Effector memory CD8-positive, alpha-beta T cell (primary cell): ENCODE measurements at regions not wholly inside any gene's neighbourhood (a gene's known extent, or its start where the extent isn't known, plus 50 kb on each side); places are given as distances from the start of the nearest gene placed in this dataset.

Experiments
- ATAC-seq: fragments of 150-1000 bp; cut with Tn5 transposase; replicated peaks from 2 replicates; pipeline ENCODE4 v1.10.0; 2021; ENCODE audit warnings: mild to moderate bottlenecking, moderate library complexity
- DNase-seq, 3 experiments: peaks; one replicate each; pipeline ENCODE4 v3.0.0; 2021
- H3K27ac Mint-ChIP-seq, 2 donors: one replicate each; pipeline ENCODE4 v1.8.0; 2022; ENCODE audit warnings: mild to moderate bottlenecking in 2 of 2, mixed read lengths in 2 of 2, moderate library complexity in 2 of 2
- H3K27me3 Mint-ChIP-seq, 2 donors: one replicate each; pipeline ENCODE4 v1.8.0; 2022; ENCODE audit warnings: mixed read lengths in 2 of 2
- H3K36me3 Mint-ChIP-seq: one replicate; pipeline ENCODE4 v1.8.0; 2022; ENCODE audit warnings: mild to moderate bottlenecking, moderate library complexity, mixed read lengths; ENCODE audit not compliant: insufficient read depth
- H3K4me1 Mint-ChIP-seq, 2 donors: one replicate each; pipeline ENCODE4 v1.8.0; 2022; ENCODE audit warnings: low read depth in 2 of 2, mixed read lengths in 2 of 2
- H3K4me3 Mint-ChIP-seq, 2 donors: one replicate each; pipeline ENCODE4 v1.8.0; 2022; ENCODE audit warnings: mild to moderate bottlenecking in 2 of 2, mixed read lengths in 2 of 2, moderate library complexity in 2 of 2
- H3K9me3 Mint-ChIP-seq, 2 donors: one replicate each; pipeline ENCODE4 v1.8.0; 2022; ENCODE audit warnings: mixed read lengths in 2 of 2

- no peak overlapping the region for H3K27ac Mint-ChIP-seq
- H3K4me1 Mint-ChIP-seq = no peaks in the 10 kb centered on the region
- H3K9me3 Mint-ChIP-seq = no peaks in the 10 kb centered on the region
- H3K27me3 Mint-ChIP-seq = no peaks in the 10 kb centered on the region
- no peak for ATAC-seq
- no peak for DNase-seq
- no peaks in the 10 kb centered on the region for H3K36me3 Mint-ChIP-seq
- H3K4me3 Mint-ChIP-seq = no peak overlapping the region
These were observed 97.2 kb upstream of the MAD2L1 start for GRCh38 chr4:120163895-120164294.

GRCh38 chr4:120158841-120159463, 92.3 kb upstream of the MAD2L1 start:
- H3K27me3 Mint-ChIP-seq = no peaks in the 10 kb centered on the region
- H3K27ac Mint-ChIP-seq = no peak overlapping the region
- no peaks in the 10 kb centered on the region for H3K9me3 Mint-ChIP-seq
- no peak overlapping the region for H3K4me3 Mint-ChIP-seq
- DNase-seq (no peak), ATAC-seq (no peak)
- H3K36me3 Mint-ChIP-seq = no peaks in the 10 kb centered on the region
- no peaks in the 10 kb centered on the region for H3K4me1 Mint-ChIP-seq

GRCh38 chr4:120158046-120158445, 91.4 kb upstream of the MAD2L1 start:
- ATAC-seq (no peak), DNase-seq (no peak)
- Mint-ChIP-seq H3K27ac (no peak overlapping the region), H3K4me1 (no peaks in the 10 kb centered on the region), H3K9me3 (no peaks in the 10 kb centered on the region), H3K27me3 (peaks cover 0 to under 1% of the 10 kb centered on the region in 2 donors), H3K36me3 (no peaks in the 10 kb centered on the region), H3K4me3 (no peak overlapping the region)

- Mint-ChIP-seq H3K9me3 (no peaks in the 10 kb centered on the region), H3K4me1 (no peaks in the 10 kb centered on the region), H3K27me3 (peaks cover 0 to 4% of the 10 kb centered on the region in 2 donors), H3K27ac (no peak overlapping the region), H3K36me3 (no peaks in the 10 kb centered on the region), H3K4me3 (no peak overlapping the region)
- ATAC-seq (peak; percentile 58), DNase-seq (peak; percentile 31 to 40 (median 31))
These were observed 89.6 kb upstream of the MAD2L1 start for GRCh38 chr4:120156120-120156718.

GRCh38 chr4:120155287-120155686, 88.6 kb upstream of the MAD2L1 start:
- H3K27me3 Mint-ChIP-seq = peaks cover 0 to 4% of the 10 kb centered on the region in 2 donors
- ATAC-seq (no peak), DNase-seq (no peak)
- no peaks in the 10 kb centered on the region for H3K4me1 Mint-ChIP-seq
- H3K27ac Mint-ChIP-seq = no peak overlapping the region
- no peak overlapping the region for H3K4me3 Mint-ChIP-seq
- H3K36me3 Mint-ChIP-seq = no peaks in the 10 kb centered on the region
- no peaks in the 10 kb centered on the region for H3K9me3 Mint-ChIP-seq

GRCh38 chr4:120144634-120145033, 78.0 kb upstream of the MAD2L1 start:
- Mint-ChIP-seq H3K4me3 (no peak overlapping the region), H3K36me3 (no peaks in the 10 kb centered on the region), H3K27me3 (peaks cover 0 to 2% of the 10 kb centered on the region in 2 donors)

GRCh38 chr4:120144041-120144440, 77.4 kb upstream of the MAD2L1 start:
- Mint-ChIP-seq H3K27me3 (peaks cover 0 to under 1% of the 10 kb centered on the region in 2 donors), H3K4me1 (no peaks in the 10 kb centered on the region), H3K9me3 (no peaks in the 10 kb centered on the region), H3K4me3 (no peak overlapping the region), H3K27ac (no peak overlapping the region), H3K36me3 (no peaks in the 10 kb centered on the region)
- ATAC-seq (no peak), DNase-seq (no peak)

More at GRCh38 chr4:120144634-120145033, 78.0 kb upstream of the MAD2L1 start:
- DNase-seq (no peak), ATAC-seq (no peak)
- Mint-ChIP-seq H3K27ac (no peak overlapping the region), H3K4me1 (no peaks in the 10 kb centered on the region), H3K9me3 (no peaks in the 10 kb centered on the region)

GRCh38 chr4:120139392-120139791, 72.7 kb upstream of the MAD2L1 start:
- H3K4me1 Mint-ChIP-seq = no peaks in the 10 kb centered on the region

GRCh38 chr4:120132935-120133334, 66.3 kb upstream of the MAD2L1 start:
- Mint-ChIP-seq H3K4me3 (no peak overlapping the region), H3K4me1 (no peaks in the 10 kb centered on the region), H3K36me3 (peaks cover 2% of the 10 kb centered on the region), H3K27ac (no peak overlapping the region), H3K27me3 (peaks cover 0 to 4% of the 10 kb centered on the region in 2 donors), H3K9me3 (no peaks in the 10 kb centered on the region)
- DNase-seq (no peak), ATAC-seq (no peak)

More at GRCh38 chr4:120139392-120139791, 72.7 kb upstream of the MAD2L1 start:
- ATAC-seq (no peak), DNase-seq (no peak)
- Mint-ChIP-seq H3K27me3 (peaks cover 7 to 10% of the 10 kb centered on the region in 2 donors), H3K36me3 (no peaks in the 10 kb centered on the region), H3K9me3 (no peaks in the 10 kb centered on the region), H3K4me3 (no peak overlapping the region), H3K27ac (no peak overlapping the region)

GRCh38 chr4:120130786-120131185, 64.1 kb upstream of the MAD2L1 start:
- no peaks in the 10 kb centered on the region for H3K4me1 Mint-ChIP-seq
- no peak for ATAC-seq

More at GRCh38 chr4:120130786-120131185, 64.1 kb upstream of the MAD2L1 start:
- Mint-ChIP-seq H3K9me3 (peaks cover 0 to 3% of the 10 kb centered on the region in 2 donors), H3K27me3 (peaks cover 1 to 3% of the 10 kb centered on the region in 2 donors), H3K36me3 (peaks cover 2% of the 10 kb centered on the region), H3K4me3 (no peak overlapping the region), H3K27ac (no peak overlapping the region)
- no peak for DNase-seq
